ENCODE measurements at regions not wholly inside any gene's neighbourhood (a gene's known extent, or its start where the extent isn't known, plus 50 kb on each side); places are given as distances from the start of the nearest gene placed in this dataset.

DNA sequence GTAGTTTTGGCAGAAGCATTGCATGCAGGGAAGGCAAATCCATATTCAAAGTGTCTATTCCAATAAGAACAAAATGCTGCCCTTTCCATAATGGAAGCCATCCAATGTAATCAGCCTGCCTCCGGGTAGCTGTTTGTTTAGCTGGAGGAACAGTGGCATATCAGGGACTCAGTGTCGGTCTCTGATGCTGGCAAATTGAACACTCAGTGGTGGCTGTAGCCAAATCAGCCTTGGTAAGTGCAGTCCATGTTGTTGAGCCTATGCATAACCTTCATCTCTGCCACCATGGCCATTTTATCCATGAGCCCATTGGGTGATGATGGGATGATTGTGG is 147.8 kb upstream of the MAX start:
- no peak for DNase-seq (ENCODE audit: low read depth)

DNA sequence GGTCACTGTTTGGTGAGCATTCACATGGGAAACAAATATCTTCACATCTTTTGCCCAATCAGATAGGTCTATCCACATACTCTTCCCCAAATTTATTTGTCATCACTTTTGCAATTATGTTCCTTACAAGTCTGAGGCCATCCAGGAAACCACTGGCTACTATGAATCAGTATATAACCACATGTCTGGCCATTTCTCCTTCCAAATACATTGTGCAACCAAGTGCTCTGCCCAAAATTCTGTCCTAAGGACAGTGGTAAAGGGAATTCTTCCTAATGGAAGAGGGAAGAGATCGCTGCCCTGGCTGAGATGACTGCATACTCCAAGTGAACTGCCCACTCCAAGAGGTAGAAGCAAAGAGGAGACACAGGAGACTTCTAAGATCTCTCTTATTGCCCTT is 148.9 kb upstream of the MAX start:
- DNase-seq (ENCODE audit: low read depth): no peak

DNA sequence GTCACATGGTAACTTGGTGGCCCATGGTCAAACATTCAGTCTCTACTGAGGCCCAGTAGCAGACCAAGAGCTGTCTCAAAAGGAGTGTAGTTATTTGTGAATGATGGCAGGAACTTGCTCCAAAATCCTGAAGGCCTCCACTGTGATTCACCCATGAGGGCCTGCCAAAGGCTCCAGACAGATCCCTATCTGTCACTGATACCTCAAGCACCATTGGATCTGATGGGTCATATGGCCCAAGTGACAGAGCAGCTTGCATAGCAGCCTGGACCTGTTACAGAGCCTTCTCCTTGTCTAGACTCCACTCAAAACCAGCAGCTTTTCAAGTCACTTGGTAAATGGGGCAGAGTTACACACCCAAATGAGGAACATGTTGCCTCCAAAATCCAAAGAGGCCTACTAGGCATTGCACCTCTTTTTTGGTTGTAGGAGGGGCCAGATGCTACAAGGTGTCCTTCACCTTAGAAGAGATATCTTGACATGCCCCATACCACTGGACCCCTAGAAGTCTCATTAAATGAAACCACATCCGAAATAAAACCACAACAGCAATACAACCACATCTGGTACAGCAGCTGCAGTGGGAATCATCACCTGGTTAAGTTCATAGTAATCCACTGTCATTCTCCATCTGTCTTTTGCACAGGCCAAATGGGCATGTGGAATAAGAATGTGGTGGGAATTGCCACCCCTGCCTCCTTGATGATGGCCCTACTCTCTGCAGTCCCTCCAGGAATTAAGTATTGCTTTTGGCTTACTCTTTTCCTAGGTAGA is 150.4 kb upstream of the MAX start:
- no peak for DNase-seq (ENCODE audit: low read depth)

DNA sequence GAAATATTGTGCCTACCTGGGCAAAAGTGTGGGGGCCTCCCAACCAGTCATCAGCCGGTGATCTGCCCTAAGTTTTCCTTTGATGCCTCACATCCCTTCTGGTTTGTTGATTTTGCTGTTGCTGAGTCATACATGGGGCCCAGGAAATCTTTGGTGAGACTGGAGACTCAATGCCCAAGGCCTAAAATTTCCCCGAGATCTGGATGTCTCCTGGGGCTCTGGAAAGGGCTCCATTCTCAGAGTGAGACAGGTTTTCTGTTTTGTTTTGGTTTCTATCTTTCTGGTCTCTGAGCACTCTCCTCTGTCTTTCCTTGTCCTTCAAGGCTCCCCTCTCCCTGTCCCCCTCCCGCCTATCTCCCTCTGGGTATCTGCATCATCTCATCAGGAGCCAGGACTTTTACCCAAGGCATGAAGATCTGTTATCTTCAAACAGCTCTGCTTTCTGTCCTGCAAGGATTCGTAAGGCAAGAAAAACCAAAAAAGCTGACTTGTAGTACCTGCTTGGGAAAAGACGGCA is 152.8 kb upstream of the MAX start:
- no peak for DNase-seq (ENCODE audit: low read depth)

DNA sequence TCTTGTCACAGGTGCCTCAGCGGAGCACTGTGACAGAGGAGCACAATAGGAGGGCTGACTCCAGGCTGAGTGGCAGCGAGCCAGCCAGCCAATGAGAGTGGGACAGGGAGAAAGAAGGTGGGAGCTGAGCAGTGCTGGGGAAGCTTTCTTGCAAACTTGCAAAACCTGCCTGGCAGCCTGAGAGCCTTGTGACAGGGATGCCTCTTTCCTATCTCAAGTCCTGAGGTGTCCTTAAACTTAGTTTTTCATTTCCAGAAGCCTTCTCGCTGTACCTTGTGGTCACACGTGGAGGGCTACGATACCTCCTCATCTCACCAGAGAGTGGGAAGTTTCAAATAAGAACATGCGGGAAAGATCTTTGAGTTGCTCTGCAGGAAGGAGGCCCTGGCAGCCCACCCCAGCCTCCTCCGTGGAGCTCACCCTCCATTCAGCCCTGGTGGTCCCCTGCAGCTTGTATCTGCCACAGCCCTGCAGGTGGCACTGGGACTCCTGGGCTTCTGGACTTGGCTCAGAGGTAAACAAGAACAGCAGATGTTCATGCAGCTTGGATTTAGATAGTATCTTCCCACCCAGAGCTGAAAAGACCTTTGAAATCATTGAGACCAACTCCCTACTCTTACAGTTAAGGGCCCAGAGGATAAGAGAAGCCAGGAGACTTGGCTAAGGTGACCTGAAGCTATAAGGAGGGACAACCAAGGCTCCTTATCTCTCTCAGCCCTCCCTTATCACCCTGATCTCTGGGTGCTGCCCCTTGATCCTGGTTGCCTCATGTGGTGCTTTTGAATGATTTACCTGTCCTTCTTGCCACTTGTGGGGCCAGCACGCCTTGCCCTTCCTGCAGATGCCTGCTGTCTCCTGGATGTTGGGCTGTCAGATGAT is 153.5 kb upstream of the MAX start:
- no peak for DNase-seq (ENCODE audit: low read depth)

DNA sequence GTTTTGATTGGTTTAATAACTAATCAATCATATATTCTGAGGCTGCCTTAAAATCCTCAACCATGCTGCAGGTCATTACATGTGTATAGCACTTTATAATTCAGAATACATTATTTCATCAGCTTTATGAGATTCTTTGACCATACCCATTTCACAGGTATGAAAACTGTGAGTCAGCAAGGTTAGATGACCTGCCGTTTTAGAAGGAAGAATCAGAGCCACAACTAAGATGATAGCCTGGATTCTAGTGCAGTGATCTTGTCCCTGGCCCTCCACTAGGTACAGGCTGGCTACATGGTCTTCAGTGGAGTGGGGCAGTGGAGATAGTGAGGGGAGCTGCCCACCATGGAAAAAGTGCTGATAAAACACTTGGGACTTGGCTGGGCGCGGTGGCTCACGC is 154.4 kb upstream of the MAX start:
- DNase-seq (ENCODE audit: low read depth): no peak

DNA sequence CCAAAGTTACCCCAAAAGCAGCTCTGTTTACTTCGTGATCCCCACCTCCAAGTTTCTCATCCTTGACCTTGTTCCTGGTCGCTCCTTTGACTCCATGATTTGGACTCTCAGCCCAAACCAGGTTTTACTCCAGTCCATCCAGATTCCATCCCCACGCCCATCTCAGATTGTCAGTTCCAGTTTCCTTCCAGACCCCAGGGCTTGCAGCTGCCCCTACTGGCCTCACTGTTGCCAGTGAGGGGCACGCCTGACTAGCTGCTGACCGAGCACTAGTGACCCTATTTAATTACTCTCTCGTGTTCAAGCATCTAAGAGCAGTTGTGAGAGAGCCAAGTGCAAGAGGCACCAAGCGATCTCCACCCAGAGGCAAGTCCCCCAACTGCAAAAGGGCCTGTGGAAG is 155.1 kb upstream of the FUT8 start:
- DNase-seq (ENCODE audit: low read depth): no peak

DNA sequence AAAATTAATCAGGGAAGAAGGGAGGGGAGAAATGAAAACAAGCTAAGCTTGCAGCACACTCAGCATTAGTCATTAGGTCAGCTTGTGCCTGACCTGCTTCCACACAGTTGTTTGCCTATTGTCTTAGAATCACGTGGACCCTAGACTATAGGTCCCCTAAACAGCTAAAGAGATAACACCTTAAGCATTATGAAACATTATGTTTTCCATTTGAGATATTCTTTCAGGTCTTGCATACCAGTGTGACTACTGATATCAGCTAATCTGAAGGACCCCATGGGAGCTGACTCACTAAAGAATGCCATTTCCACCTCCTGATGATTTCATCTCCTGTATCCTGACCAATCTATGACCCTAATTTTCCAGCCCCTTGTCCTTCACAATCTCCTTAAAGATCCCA is 154.1 kb upstream of the FUT8 start:
- DNase-seq (ENCODE audit: low read depth): no peak

DNA sequence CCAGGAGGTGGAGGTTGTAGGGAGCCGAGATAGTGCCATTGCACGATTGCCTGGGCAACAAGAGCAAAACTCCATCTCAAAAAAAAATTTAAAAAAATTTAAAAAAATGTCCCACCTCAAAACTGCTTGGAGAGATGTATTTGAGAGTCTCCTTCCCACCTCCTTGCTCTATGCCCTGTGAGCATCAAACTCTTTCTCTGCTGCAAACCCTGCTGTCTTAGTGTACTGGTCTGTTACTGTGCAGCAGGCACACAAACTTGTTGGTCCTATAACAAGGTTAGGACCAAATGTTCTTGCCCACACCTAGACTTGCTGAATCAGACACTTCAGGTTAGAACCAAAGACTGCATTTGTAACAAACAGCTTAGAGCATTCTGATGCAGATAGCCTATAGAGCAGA is 153.5 kb upstream of the FUT8 start:
- DNase-seq (ENCODE audit: low read depth): no peak

DNA sequence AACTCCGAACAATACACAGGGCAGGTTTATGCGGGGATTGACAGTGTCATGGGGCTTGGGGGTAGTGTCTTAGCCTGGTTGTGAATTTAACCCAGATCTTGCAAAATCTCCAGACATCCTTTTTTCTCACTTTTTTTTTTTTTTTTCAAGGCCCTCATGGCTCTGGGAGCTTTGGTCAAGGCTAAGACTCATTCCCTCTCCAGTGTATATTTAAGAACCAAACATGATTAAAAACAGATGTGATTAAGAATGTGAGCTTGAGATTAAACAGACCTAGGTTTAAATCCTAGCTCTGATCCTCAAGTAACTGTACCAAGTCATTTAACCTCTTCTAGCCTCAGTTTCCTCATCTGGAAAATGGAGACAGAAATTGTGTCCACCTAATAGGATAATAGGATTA is 151.7 kb upstream of the FUT8 start:
- no peak for DNase-seq (ENCODE audit: low read depth)

DNA sequence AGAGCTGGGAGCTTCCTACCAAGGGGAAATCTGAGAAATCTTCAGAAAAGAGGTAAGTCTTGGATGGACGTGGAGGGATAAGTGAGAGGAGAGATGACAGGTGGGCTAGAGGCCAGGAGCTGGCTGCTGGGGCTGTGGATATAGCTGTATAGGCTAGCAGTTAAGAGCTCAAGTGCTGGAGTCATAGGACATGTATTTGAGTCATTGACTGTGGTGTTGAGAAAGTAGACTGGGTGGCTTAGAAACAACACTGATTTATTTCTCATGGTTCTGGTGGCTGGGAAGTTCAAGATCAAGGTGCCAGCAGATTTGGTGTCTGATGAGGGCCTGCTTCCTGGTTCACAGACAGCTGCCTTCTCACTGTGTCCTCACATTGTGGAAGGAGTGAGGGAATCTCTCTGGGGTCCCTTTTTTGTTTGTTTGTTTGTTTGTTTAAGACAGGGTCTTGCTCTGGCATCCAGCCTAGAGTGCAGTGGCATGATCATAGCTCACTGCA is 151.1 kb upstream of the FUT8 start:
- no peak for DNase-seq (ENCODE audit: low read depth)

DNA sequence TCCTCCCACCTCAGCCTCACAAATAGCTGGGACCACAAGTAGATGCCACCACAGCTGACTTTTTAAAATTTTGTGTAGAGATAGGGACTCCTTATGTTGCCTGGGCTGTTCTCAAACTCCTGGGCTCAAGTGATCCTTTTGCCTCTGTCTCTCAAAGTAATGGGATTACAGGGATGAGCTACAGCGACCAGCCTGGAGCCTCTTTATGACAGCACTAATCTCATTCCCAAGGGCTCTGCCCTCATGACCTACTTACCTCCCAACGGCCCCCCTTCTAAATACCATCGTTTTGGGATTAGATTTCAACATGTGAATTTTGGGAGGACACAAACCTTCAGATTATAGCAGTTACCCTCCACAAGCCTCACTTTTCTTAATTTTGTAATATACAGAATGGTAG is 150.6 kb upstream of the FUT8 start:
- DNase-seq (ENCODE audit: low read depth): no peak

DNA sequence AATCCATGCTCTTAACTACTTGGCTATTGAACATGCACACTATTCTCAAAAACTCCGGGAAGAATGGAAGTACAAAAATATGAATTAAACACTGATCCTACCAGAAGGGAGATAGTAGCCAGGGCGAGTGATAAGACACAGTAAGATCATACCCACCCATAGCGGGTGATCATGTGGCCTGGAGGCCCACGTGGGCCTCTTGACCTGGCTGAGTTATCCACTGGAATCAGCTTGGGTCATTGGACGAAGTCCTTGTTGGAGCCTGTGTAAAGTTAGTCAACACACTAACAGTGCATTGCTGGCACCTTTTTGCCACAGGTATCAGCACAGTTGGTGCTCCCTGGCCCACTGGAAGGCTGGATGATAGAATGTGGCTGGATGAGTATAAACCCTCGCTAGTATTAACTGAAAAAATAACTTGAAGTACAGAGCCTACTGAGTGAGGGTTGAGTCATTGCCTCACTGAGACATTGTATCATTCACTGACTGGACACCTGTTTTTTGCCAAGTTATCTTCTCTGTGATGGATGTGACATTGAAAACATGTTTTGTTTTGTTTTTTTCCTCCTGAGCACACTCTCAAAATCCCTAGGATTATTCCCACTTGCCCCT is 149.2 kb upstream of the FUT8 start:
- DNase-seq (ENCODE audit: low read depth): no peak

DNA sequence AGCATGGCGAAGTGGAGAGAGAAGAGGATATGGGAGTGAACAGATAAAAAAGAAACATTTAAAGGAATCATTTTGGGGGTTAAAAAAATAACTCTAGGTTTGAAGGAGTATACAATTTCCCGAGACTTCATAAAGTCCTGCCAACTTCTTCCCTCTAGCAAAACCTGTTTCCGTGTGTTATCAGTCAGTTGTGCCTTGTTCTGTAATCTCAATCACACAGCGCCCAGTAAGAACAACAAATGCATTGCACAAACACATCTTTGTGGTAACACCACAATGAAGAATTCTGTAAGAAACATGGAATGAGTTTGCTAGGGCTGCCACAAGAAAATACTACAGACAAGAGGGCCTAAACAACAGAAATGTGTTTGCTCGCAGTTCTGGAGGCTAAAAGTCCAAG is 144.7 kb upstream of the FUT8 start:
- DNase-seq (ENCODE audit: low read depth): no peak

DNA sequence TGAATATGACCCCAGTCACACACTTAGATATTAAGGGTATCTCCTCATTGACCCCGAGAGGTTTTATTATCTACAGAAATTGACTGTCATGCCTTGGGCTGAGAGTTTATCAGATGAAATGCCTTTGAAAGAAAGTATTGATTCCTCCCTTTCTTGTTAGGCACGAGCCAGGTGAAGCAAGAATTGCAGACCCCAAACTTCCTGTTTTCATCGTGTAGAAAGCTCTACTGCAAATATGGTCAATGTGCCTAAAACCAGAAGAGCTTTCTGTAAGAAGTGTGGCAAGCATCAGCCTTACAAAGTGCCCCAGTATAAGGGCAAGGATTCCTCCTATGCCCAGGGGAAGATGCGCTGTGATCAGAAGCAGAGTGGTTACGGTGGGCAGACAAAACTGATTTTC is 143.9 kb upstream of the FUT8 start:
- no peak for DNase-seq (ENCODE audit: low read depth)

DNA sequence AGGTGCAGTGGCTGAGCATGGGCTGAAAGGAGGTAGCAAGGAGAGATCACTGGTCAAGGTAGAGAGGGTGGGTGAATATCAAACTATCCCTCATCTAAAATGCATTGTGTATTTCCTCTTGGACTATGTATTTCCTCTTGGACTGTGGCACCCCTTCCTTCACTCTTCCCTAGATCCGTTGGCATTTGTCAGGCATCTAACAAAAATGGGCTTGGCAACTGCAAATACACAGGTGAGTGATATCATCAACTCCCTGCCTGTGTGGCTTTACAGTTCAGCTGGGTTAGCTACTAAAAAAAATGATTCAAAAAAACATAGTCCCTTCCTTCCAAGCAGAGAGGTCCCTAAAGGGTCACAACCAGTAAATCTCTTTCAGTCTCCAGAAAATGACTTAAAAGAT is 142.8 kb upstream of the FUT8 start:
- no peak for DNase-seq (ENCODE audit: low read depth)

DNA sequence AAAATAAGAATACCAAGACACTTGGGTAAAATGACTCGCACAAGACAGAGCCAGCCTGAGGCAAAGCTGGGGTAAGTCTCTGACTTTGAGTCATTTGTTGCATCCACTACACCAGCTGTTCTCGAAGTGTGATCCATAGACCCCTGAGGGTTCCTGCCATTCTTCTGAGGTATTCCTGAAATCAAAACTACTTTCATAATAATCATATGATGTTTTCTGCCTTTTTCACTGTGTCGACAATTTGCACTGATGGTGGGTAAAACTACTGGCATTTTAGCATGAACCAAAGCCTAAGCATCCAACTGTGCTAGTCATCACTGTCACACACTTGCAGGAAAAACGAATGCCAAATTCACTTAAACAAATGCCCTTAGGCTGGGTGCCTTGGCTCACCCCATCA is 135.5 kb upstream of the FUT8 start:
- no peak for DNase-seq (ENCODE audit: low read depth)

DNA sequence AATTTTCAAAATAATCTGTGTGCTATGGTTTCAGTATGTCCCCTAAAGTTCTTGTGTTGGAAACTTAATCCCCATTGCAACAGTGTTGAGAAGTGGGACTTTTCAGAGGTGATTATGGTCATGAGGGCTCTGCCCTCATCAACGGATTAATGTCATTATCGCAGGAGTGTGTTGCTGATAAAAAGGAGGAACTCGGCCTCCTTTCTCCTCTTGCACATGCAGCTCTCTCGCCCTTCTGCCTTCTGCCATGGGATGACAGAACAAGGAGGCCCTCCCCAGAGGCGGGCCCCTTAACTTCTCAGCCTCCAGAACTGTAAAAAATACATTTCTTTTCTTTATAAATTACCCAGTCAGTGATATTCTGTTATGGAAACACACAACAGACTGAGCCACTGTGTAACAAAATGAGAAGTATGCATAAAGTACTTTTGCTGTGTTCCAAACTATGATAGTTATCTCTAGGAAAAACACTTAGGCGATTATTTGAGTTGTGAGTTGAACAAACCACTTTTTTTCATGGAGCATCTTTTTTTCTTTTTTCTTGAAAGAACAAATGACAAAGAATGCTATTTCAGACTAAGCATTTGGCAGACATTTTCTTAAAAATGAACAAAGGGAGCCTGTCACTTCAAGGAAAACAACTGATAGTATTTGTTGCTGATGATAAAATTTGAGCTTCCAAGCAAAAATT is 134.8 kb upstream of the FUT8 start:
- DNase-seq (ENCODE audit: low read depth): no peak

DNA sequence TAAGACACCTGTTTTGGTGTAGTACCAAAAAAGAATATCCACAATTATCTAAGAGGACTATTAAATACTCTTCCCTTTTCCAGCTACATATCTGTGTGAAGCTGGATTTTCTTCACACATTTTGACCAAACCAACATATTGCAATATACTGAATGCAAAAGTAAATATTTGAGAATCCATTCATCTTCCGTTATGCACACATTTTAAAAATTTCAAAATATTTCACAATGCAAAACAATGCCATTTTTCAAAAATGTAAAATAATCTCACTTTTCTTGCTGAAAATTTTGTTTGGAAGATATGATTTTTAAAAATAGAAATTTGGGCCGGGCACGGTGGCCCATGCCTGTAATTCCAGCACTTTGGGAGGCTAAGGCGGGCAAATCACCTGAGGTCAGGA is 133.9 kb upstream of the FUT8 start:
- DNase-seq (ENCODE audit: low read depth): no peak

DNA sequence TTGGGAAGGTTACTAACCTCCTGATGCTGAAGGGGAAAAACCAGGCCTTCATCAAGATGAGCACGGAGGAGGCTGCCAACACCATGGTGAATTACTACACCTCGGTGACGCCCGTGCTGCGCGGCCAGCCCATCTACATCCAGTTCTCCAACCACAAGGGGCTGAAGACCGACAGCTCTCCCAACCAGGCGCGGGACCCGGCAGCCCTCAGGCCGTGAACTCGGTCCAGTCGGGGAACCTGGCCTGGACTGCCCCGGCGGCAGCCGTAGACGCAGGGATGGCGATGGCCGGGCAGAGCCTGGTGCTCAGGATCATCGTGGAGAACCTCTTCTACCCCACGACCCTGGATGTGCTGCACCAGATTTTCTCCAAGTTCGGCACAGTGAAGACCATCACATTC is 133.0 kb upstream of the FUT8 start:
- no peak for DNase-seq (ENCODE audit: low read depth)

DNA sequence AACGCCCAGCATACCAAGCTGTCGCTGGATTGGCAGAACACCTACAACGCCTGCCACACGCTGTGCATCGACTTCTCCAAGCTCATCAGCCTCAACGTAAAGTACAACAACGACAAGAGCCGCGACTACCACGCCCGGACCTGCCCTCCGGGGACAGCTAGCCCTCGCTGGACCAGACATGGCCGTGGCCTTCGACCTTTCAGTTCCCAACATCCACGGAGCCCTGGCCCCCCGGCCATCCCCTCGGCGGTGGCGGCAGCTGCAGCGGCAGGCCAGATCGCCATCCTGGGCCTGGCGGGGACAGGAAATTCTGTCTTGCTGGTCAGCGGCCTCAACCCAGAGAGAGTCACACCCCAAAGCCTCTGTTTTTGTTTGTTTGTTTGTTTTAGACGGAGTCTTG is 132.6 kb upstream of the FUT8 start:
- DNase-seq (ENCODE audit: low read depth): no peak

DNA sequence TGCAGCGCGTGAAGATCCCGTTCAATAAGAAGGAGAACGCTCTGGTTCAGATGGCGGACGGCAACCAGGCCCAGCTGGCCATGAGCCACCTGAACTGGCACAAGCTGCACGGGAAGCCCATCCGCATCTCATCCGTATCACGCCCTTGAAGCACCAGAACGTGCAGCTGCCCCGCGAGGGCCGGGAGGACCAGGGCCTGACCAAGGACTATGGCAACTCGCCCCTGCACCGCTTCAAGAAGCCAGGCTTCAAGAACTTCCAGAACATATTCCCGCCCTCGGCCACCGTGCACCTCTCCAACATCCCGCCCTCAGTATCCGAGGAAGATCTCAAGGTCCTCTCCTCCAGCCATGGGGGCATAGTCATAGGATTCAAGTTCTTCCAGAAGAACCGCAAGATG is 131.9 kb upstream of the FUT8 start:
- DNase-seq (ENCODE audit: low read depth): no peak

Measured in activated T-helper 9 cell treated with anti-CD3 and anti-CD28 coated beads, Interleukin-2, amount 50 U/mL, for 16 hours (primary cell).